Activated CD8-positive, alpha-beta memory T cell treated with anti-CD3 and anti-CD28 coated beads, Interleukin-2, amount 50 U/mL, for 1 hour (primary cell): ENCODE measurements at regions not wholly inside any gene's neighbourhood (a gene's known extent, or its start where the extent isn't known, plus 50 kb on each side); places are given as distances from the start of the nearest gene placed in this dataset.

Experiments
- DNase-seq: peaks from one replicate; pipeline ENCODE4 v3.0.0-alpha.2; 2020; ENCODE audit errors: extremely low read depth

DNA sequence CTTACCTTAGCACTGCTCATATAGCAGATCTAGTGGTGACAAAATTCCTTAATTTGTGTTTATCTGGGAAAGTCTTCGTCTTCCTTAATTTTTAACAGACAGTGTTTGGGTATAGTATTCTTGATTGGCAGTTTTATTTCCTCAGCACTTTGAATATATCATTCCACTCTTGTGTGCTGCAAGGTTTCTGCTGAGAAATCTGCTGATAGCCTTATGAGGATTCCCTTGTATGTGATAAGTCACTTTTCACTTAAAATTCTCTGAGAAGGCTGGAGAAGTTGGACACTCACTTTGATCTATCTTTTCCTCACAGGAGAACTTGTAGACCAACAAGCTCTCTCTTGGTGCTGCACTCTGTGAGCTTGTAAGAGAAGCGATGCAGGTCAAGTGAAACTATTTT lies 306.1 kb upstream of the RTL1 start:
- DNase-seq = no peak

DNA sequence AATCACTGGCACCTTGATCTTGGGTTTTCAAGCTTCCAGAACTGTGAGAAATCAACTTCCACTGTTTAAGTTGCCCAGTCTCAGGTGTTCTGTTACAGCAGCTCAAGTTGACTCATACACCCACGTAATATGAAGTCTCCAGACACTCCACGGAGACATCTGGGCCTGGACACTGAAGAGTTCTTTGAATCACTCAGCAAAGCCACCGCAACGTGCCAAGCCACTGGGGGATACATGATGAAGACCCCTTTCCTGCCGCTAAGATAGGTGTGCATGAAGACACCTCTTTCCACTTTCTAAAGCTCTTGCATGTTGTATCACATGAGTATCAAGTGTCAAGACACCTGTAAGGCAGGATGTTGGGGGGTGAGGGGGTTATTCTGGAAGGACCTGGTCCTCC lies 311.7 kb upstream of the RTL1 start:
- DNase-seq = no peak

DNA sequence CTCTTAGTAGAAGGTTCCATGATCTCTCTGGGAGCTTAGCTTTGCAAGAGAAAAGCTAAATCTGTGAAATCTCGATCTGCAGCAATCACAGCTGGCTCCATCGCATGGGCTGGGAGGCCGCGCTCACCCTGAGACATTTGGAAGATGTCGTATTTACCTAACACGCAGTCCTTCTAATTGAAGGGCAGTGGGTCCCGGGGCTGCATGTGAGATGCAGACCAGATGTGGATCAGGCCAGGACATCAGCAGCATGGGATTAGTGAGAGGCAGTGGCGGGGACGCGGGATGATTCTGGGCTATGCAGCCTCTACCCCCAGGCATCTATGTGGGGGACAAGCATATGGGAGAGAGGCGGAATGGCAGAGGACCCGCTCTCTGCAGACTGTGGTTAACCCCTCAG lies 312.4 kb upstream of the RTL1 start:
- DNase-seq = no peak

DNA sequence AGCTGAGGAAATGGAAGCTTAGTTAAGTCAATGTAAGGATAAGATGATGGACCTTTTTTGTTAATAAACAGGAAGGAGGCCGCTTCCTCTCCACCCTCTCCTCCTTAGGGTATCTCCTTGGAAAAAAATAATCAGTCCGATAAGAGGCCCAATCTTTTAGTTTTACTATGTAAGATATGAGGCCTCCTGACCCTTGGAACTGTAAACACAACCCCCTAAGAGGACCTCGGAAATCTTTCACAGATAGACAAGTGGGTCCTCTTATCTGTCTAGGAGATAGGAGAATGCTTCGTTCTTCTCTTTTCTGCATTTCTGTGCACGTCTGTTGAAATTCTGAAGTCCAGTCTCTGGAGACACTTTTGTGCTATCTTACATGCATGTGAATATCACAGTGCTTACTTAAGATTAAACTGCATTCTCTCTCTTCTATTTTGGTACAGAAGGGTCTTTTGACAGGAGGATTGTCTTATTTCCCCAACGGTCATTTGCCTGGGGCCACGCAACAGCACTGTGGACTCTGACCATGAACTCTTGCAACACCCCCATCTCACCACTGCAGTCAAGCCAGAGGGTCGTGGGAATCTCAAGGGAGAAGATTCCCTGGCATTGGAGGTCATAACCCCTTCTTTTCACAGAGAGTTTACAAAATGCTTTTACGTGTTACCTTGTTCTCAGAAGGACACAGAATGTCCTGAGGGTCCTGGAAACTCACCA lies 313.0 kb upstream of the RTL1 start:
- no peak for DNase-seq

DNA sequence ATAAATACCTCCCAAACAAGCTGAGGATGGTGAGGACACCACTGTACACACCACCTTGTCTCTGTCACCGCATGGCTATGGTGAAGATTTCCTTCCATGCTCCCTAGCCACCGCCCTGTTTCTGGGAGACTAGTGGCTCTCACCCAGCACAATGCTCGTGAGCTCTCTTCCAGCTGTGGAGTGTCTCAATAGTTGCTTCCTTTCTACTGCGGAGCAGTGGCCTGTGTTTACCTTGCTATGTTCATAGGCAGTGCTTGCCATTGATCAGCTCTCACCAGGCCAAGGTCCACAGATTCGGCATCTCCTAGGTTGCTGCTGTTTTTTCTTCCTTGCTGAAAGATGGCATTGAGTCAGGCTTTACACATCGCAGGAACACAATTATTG lies 313.6 kb upstream of the RTL1 start:
- DNase-seq = no peak

DNA sequence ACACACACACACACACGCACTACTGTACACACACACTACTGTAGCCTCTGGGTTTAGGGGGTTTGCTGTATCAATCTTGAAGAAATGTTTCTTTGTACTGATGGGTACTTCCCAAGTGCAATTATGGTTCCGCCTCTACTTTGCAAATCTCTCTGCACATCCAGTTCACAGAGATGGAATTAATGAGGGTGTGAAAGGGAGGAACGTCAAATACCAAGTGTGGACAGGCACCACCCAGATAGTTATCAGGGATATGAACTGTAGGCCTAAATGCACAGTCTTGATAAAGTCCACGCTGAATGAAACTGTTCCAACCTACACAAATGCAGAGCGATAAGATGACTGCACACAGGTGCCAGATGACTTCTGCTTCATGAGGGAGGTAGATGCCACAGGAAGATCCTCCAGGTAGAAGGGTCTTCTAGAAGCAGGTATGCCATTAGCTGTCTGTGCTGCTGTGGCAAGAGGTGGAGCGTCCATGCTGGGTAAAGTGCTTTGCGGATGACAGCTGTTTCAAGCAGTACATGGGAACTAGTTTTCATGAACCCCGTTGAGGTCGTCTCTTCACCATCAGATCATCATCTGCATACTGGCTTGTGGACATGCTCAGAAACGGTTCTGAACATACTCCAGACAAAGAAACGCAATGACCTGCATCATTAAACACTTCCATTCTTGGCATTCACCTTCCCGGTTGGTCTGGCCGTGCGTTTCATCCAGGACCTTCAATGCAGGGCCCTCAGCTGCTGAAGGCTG lies 314.3 kb upstream of the RTL1 start:
- no peak for DNase-seq

DNA sequence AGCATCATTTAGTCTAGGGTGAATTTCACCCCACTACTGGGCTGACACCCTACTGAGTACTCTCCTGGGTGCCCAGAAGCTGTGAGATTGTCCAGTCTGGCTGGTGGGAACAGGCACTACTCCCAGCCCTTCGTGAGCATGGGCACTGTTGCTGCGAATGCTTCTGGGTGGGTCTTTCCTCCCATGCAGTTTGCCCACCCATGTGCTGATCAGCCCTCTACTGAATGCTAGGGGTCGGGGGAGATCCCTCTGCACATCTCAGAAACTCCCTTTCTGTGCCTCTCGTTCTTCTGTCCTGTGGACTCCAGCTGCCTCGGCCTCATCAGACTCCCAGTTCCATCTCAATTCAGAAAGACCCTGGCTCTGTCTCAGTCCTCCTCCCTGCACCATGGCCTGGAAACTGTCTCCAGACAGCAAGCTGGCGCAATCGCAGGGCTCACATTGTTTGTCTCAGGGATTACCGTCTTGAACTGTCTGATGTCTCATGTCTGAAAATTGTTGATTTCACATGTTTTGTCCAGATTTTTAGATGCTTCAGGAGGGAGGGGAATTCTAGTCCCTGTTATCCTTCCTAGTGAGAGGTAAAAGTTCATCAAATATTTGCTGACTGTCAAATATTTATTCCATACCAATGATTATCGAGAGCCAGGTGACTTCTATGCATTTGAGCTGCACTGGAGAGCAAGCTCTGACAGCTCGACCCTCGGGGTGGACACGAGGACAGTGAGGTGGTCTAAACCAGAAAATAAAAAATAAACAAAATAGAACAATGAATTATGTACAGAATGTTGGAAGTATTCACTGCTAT lies 316.6 kb upstream of the RTL1 start:
- DNase-seq = no peak

DNA sequence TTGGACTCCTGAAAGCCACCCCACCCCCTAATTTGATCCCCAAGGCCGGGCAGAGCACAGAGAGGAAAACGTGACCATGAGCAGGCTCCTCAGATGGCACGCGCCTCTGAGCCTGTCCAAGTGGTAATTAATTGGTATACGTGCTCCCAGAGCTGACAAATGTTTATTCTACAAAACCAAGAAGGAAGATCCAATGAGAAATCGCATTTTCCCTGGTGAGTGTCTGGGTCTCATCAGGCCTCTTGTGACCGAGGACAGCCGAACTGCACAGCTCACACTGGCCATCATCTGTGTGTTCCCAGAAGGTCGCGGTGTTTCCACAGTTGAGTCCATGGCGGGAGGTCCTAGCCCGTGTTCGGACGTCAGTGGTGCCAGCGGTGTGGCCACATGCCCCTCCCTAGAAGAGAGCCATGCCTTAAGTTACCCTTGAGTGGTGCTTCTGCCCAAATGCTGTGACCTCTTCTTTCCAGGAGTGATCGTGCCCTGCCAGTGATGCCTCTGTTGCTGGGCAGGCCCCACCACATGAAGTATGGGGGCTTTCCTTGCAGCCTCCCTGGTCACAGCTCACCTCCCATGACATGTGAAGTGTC lies 317.5 kb upstream of the RTL1 start:
- DNase-seq = no peak

DNA sequence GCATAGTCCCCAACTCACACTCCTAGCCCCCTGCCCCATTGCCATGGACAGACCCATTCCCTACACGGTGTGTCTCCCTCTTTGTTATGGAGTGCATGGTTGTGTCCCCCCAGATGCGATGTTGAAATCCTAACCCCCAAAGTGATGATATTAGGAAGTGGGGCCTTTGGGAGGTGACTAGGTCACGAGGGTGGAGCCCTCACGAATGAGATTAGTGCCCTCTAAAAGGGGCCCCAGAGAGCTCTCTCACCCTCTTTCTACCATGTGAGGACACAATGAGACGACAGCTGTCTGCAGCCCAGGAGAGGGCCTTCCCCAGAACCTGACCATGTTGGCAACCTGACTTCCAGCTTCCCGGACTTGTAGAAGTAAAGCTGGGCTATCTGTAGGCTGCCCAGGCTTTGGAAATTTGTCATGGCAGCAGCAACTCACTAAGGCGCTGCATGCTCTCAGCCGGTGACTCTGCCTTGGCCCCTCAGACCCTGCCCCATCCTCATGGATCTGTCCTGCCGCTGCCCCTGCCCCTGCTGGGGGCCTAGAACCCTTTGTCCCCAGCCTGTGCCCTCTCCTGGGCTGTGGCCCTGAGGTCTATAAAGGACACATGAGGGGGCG lies 318.1 kb upstream of the RTL1 start:
- no peak for DNase-seq

- DNase-seq = no peak
These were observed 319.0 kb upstream of the RTL1 start for GRCh38 chr14:101222362-101223070.

- DNase-seq = no peak
These were observed 319.6 kb upstream of the RTL1 start for GRCh38 chr14:101223127-101223526.

DNA sequence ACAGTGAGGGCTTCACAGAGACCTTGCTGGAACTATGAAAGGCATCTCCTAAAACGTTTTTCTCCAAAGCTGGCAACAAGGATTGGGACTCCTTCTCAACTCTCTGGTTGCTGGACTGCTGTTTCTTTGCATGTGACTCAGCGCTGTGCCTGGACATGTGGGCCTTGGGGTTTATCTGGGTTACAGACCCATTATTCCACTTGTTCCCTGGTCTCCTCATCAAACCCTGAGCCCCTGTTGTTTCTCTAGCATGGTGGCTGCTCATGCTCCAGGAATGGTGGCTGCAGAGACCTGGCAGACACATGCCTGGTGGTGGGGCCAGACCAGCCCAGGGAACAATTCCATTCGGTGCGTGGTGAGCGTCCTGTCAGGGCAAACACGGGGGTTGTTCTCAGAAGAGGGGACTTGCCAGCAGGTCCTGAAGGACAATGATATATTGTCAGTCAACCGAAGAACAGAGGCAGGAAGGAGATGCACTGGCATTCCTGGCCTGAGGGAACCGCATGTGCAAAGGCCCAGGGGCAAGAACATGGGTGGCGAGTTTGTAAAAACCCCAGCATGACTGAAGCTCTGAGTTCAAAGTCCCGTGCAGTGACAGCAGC lies 320.1 kb upstream of the RTL1 start:
- DNase-seq = no peak

DNA sequence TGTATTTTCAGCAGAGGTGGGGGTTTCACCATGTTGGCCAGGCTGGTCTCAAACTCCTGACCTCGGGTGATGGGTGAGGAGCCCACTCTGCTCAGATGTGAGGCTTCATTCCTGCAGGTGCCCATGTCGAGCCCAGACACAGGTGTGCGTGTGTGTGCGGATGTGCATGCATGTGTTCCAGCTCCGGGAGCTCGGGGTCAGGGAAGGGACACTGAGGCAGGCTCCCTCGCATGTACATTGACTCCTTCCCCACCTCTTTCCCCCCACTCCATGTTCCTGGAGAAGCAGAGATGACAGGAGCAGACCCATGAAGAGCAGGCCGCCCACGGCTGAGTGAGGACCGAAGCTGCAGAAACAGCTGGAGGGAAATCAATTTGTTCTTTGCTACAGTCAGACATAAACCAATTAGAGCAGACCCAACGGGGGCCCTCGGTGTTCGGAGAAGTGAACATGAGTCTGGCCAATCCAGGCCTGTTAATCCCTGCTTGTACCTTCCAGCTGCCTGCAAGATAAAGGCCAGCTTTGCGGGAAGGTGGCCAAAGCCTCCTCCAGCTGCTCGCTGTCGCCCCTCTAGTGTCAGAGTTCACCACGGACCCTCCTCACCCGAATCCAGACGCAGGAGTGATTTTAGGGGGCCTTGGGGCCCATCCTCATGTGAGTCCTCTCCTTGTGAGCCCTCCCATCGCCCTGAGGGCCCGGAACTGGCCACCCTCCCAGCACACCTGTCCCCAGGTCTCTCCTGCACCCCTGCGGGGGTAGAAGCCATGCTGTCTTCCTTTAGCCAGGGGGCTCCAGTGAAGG lies 321.0 kb upstream of the RTL1 start:
- DNase-seq = no peak

- DNase-seq = no peak
These were observed 321.9 kb upstream of the RTL1 start for GRCh38 chr14:101225157-101226152.

- DNase-seq = no peak
These were observed 322.7 kb upstream of the RTL1 start for GRCh38 chr14:101226265-101226602.

GRCh38 chr14:101226603-101227425 lies 323.3 kb upstream of the RTL1 start:
- no peak for DNase-seq

DNA sequence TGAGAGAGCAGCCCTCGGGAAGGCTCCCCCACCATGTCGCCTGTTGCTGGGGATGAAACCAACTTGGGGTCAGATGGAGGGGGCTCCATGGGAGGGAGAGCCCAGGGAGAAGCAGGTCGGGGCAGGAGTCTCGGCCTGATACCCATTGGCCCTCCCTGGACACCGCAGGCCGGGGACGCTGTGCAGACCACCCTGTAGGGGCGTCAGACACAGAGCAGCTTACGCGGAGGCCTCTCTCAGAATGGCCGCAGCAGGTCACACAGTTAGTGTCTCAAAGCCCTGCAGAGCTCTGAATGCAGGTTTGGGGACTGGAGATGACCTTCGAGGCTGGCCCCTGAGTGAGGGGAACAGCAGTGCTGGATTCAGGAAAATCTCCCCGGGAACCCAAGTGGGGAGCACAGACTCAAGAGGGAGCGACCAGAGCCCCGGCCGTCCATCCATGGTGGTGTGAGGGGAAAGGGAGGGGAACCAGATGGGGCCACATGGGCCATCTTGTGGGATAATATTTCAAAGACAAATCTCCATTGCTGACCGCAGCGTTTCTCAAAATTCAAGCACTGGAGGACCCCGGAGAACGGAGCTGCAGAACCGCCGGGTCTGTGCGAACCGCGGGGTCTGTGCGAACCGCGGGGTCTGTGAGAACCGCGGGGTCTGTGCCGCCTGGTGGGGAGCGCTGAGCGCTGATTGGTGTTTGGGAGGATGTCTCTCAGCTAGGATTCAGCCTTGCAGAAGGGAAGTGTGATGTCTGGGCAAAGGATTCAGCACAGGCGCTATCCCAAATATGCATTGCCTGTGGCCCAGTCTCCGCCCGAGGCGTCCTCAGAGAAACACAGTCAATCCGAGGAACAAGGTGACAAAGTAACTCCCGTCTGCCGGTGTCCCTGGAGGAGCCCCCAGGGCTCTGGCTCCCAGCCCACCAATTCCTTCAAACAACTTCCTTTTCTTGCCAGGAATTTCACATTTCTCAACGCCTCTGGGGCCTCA lies 324.4 kb upstream of the RTL1 start:
- DNase-seq = no peak
